PFSK-1 (cell line): ENCODE measurements at regions not wholly inside any gene's neighbourhood (a gene's known extent, or its start where the extent isn't known, plus 50 kb on each side); places are given as distances from the start of the nearest gene placed in this dataset.

Source experiments
- FOXP2 ChIP-seq: optimal IDR thresholded peaks from 2 replicates; pipeline ENCODE3; 2011; ENCODE audit warnings: borderline replicate concordance, control low read depth, inconsistent platforms; ENCODE audit not compliant: insufficient read depth; ENCODE audit errors: extremely low read length, extremely low read depth
- POLR2AphosphoS5 ChIP-seq: IDR thresholded peaks from 2 replicates; pipeline ENCODE4 v1.6.1; 2012; ENCODE audit warnings: low read depth, mild to moderate bottlenecking, control low read depth, low read length, moderate library complexity
- SIN3A ChIP-seq: IDR thresholded peaks from 2 replicates; pipeline ENCODE4 v1.6.1; 2012; ENCODE audit warnings: mild to moderate bottlenecking, low read length, moderate library complexity, borderline replicate concordance; ENCODE audit not compliant: insufficient read depth
- TAF1 ChIP-seq: IDR thresholded peaks from 2 replicates; pipeline ENCODE4 v1.6.1; 2012; ENCODE audit warnings: low read length, control low read depth, borderline replicate concordance; ENCODE audit not compliant: insufficient read depth
- TF ChIP-seq, protein P1 (sequence below), 2 experiments: IDR thresholded peaks; 2 replicates each; pipeline versions ENCODE4 v1.6.1 to v1.8.0; 2011 to 2012; ENCODE audit warnings: low read depth in 2 of 2, low read length in 2 of 2, control low read depth in 1 of 2, inconsistent platforms in 1 of 2, mild to moderate bottlenecking in 1 of 2, moderate library complexity in 1 of 2; ENCODE audit not compliant: insufficient read depth in 1 of 2

DNA sequence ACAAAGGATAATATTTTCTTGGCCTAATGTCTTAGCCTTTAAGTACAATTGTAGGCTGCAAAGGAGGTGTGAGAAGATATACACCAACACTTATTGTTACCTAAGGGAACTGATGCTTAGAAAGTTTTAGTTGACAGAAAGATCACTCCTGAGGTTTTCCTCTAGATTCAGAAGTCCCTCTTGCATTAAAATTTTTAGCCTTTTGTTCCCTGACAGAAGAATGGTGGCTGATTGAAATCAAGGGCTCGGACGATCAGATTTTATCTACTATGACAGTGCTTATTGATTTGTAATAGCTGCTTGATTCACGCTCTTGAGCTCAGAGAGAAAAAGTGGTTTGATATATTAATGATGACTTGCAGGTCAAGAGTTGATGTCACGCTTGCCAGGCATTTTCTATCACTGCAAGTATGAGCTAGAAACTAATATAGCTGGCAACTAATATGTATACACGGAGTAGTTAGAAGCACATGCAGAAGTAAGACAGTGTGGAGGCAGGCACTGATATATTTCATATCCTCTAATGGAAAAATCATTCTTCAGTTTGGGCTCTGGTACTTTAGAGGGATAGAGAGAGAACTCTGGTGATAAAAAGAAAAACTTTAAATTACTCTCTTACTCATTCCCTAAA is 246.6 kb upstream of the ID4 start:
- no peak for TF ChIP-seq POLR2AphosphoS5
- no peak for TF ChIP-seq SIN3A
- TF ChIP-seq FOXP2: no peak
- TF ChIP-seq, protein P1, sequence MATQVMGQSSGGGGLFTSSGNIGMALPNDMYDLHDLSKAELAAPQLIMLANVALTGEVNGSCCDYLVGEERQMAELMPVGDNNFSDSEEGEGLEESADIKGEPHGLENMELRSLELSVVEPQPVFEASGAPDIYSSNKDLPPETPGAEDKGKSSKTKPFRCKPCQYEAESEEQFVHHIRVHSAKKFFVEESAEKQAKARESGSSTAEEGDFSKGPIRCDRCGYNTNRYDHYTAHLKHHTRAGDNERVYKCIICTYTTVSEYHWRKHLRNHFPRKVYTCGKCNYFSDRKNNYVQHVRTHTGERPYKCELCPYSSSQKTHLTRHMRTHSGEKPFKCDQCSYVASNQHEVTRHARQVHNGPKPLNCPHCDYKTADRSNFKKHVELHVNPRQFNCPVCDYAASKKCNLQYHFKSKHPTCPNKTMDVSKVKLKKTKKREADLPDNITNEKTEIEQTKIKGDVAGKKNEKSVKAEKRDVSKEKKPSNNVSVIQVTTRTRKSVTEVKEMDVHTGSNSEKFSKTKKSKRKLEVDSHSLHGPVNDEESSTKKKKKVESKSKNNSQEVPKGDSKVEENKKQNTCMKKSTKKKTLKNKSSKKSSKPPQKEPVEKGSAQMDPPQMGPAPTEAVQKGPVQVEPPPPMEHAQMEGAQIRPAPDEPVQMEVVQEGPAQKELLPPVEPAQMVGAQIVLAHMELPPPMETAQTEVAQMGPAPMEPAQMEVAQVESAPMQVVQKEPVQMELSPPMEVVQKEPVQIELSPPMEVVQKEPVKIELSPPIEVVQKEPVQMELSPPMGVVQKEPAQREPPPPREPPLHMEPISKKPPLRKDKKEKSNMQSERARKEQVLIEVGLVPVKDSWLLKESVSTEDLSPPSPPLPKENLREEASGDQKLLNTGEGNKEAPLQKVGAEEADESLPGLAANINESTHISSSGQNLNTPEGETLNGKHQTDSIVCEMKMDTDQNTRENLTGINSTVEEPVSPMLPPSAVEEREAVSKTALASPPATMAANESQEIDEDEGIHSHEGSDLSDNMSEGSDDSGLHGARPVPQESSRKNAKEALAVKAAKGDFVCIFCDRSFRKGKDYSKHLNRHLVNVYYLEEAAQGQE (IDR thresholded peaks at IDR 0.05; ENCODE audit: insufficient read depth in 1 of 2, low read depth in 2 of 2, low read length in 2 of 2): no peak
- no peak for TF ChIP-seq TAF1

DNA sequence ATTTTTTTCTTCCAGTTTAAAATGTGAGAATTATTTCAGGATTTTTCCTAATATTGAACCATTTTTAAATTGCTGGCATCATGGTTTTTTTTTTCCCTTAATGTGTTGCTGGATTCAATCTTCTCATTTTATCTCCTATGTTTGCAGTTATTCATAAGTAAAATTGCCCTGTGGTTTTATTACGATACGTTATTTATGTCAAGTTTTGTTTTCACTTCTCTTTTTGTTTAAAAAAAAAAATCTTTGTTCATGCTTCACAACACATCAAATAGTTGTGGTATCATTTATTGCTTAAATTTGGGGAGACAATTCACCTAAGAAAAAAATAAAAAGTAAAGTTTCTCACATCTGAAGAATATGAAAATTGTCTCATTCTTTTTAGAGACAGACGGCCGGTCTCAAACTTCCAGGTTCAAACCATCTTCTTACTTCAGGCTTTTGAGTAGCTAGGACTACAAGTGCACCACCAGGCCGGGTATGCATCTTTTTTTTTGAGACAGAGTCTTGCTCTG is 239.3 kb upstream of the ID4 start:
- TF ChIP-seq TAF1 (no peak), SIN3A (no peak), POLR2AphosphoS5 (no peak)
- TF ChIP-seq, protein P1 (IDR thresholded peaks at IDR 0.05; ENCODE audit: insufficient read depth in 1 of 2, low read depth in 2 of 2, low read length in 2 of 2): no peak

DNA sequence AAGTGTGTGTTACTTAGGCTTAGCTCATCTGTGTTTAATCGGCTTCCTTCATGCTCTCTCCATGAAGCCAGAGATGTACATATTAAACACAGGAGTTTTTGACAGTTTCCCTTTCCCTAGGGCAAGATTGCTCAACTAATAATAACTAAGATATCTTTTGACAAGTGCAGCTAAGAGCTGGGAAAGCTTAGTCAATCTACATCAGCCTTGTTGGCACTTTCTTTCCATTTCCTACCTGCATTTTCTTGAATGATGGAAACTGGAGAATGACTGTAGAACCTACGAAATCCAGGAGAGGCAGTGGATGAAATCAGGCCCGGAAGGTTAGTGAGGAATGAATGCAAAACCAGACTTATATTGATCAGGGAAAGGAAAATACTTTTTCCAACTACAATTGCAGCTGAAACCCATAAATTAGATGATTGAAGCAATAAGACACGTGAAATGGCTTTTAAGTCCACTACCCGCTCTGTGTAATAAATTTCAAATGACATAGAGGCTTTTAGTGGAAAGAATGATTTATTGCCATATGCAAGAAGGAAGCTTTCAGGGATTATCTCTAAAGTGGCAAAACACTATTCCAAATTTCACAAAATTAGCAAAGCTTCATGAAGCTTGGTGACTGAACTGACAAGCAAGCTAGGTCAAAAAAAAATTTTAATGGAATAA is 237.2 kb upstream of the ID4 start:
- no peak for TF ChIP-seq POLR2AphosphoS5
- TF ChIP-seq SIN3A: no peak
- no peak for TF ChIP-seq FOXP2
- no peak for TF ChIP-seq TAF1
- TF ChIP-seq, protein P1 (IDR thresholded peaks at IDR 0.05; ENCODE audit: insufficient read depth in 1 of 2, low read depth in 2 of 2, low read length in 2 of 2): no peak

DNA sequence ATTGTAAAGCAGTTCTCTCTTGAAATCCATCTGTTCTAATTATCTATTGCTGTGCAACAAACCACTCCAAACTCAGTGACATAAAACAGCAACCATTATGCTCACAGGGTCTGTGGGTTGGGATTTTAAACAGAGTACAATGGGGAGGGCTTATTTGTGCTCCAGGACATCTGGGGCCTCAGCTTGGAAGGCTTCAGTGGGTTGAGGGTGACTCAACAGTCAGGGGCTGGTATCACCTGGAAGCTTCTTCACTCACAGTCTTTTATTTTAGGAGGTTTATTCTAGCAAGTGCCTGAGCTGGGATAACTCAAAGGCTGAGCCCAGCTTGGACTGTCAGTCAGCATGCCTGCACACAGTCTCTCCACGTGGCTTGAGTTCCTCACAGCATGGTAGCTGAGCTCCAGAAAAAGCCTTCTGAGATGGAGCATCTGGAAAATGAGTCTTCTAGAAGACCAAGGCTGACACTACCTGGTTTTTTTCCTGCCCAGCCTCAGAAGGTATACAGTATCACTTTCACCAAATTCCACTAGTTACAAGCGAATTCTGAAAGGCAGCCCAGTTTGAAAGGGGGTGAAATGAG is 234.6 kb upstream of the ID4 start:
- no peak for TF ChIP-seq TAF1
- TF ChIP-seq, protein P1 (IDR thresholded peaks at IDR 0.05; ENCODE audit: insufficient read depth in 1 of 2, low read depth in 2 of 2, low read length in 2 of 2): no peak
- no peak for TF ChIP-seq FOXP2
- no peak for TF ChIP-seq SIN3A
